IPS-18a (cell line): ENCODE measurements at regions not wholly inside any gene's neighbourhood (a gene's known extent, or its start where the extent isn't known, plus 50 kb on each side); places are given as distances from the start of the nearest gene placed in this dataset.

Source experiments
- H3K27ac ChIP-seq: one replicate; pipeline ENCODE4 v1.5.1; 2013; ENCODE audit warnings: low read length
- H3K27me3 ChIP-seq: one replicate; pipeline ENCODE4 v1.6.1; 2013; ENCODE audit warnings: mild to moderate bottlenecking, low read length; ENCODE audit not compliant: control insufficient read depth, insufficient read depth
- H3K36me3 ChIP-seq: one replicate; pipeline ENCODE4 v1.6.1; 2013; ENCODE audit warnings: low read depth, low read length; ENCODE audit not compliant: control insufficient read depth
- H3K4me1 ChIP-seq: one replicate; pipeline ENCODE4 v1.6.1; 2013; ENCODE audit warnings: low read depth, low read length; ENCODE audit not compliant: control insufficient read depth
- H3K4me3 ChIP-seq: one replicate; pipeline ENCODE4 v1.5.1; 2013; ENCODE audit warnings: low read length
- H3K9ac ChIP-seq: one replicate; pipeline ENCODE4 v1.6.1; 2013; ENCODE audit warnings: mild to moderate bottlenecking, low read length, moderate library complexity
- H3K9me3 ChIP-seq: one replicate; pipeline ENCODE4 v1.6.1; 2013; ENCODE audit warnings: low read depth, low read length; ENCODE audit not compliant: control insufficient read depth

GRCh38 chr11:134791102-134791501 lies 379.1 kb upstream of the B3GAT1 start:
- H3K9ac ChIP-seq, result no peak overlapping the region
- H3K27me3 ChIP-seq, result no peaks in the 10 kb centered on the region

GRCh38 chr11:134789104-134789503 lies 377.1 kb upstream of the B3GAT1 start:
- no peaks in the 10 kb centered on the region for H3K9me3 ChIP-seq
- no peak overlapping the region for H3K4me3 ChIP-seq
- no peak overlapping the region for H3K27ac ChIP-seq
- H3K36me3 ChIP-seq, result no peaks in the 10 kb centered on the region
- no peak overlapping the region for H3K9ac ChIP-seq
- H3K27me3 ChIP-seq, result no peaks in the 10 kb centered on the region
- H3K4me1 ChIP-seq, result no peaks in the 10 kb centered on the region

More at GRCh38 chr11:134791102-134791501, 379.1 kb upstream of the B3GAT1 start:
- Histone ChIP-seq H3K27ac (no peak overlapping the region), H3K36me3 (no peaks in the 10 kb centered on the region), H3K9me3 (no peaks in the 10 kb centered on the region), H3K4me3 (no peak overlapping the region), H3K4me1 (no peaks in the 10 kb centered on the region)

GRCh38 chr11:134786636-134787035 lies 374.6 kb upstream of the B3GAT1 start:
- Histone ChIP-seq H3K9me3 (no peaks in the 10 kb centered on the region), H3K36me3 (no peaks in the 10 kb centered on the region), H3K4me3 (no peak overlapping the region), H3K4me1 (no peaks in the 10 kb centered on the region), H3K9ac (no peak overlapping the region), H3K27me3 (no peaks in the 10 kb centered on the region), H3K27ac (no peak overlapping the region)

GRCh38 chr11:134785660-134786284 lies 373.7 kb upstream of the B3GAT1 start:
- Histone ChIP-seq H3K36me3 (no peaks in the 10 kb centered on the region), H3K9ac (no peak overlapping the region), H3K27me3 (no peaks in the 10 kb centered on the region), H3K9me3 (no peaks in the 10 kb centered on the region), H3K4me3 (no peak overlapping the region), H3K4me1 (no peaks in the 10 kb centered on the region), H3K27ac (no peak overlapping the region)

GRCh38 chr11:134785059-134785458 lies 373.0 kb upstream of the B3GAT1 start:
- no peak overlapping the region for H3K4me3 ChIP-seq
- H3K9me3 ChIP-seq, result no peaks in the 10 kb centered on the region
- no peaks in the 10 kb centered on the region for H3K27me3 ChIP-seq
- no peaks in the 10 kb centered on the region for H3K36me3 ChIP-seq
- no peak overlapping the region for H3K27ac ChIP-seq
- no peaks in the 10 kb centered on the region for H3K4me1 ChIP-seq
- no peak overlapping the region for H3K9ac ChIP-seq

- no peak overlapping the region for H3K4me3 ChIP-seq
- no peaks in the 10 kb centered on the region for H3K9me3 ChIP-seq
- no peaks in the 10 kb centered on the region for H3K36me3 ChIP-seq
- H3K4me1 ChIP-seq, result no peaks in the 10 kb centered on the region
- H3K27ac ChIP-seq, result no peak overlapping the region
- no peak overlapping the region for H3K9ac ChIP-seq
- no peaks in the 10 kb centered on the region for H3K27me3 ChIP-seq
Measured at GRCh38 chr11:134784568-134784967, 372.5 kb upstream of the B3GAT1 start.

- Histone ChIP-seq H3K9me3 (no peaks in the 10 kb centered on the region), H3K9ac (no peak overlapping the region)
Measured at GRCh38 chr11:134784046-134784445, 372.0 kb upstream of the B3GAT1 start.

GRCh38 chr11:134783234-134783633 lies 371.2 kb upstream of the B3GAT1 start:
- no peak overlapping the region for H3K9ac ChIP-seq
- H3K27me3 ChIP-seq, result no peaks in the 10 kb centered on the region
- no peak overlapping the region for H3K4me3 ChIP-seq
- no peaks in the 10 kb centered on the region for H3K4me1 ChIP-seq
- H3K36me3 ChIP-seq, result no peaks in the 10 kb centered on the region
- H3K9me3 ChIP-seq, result no peaks in the 10 kb centered on the region
- no peak overlapping the region for H3K27ac ChIP-seq

More at GRCh38 chr11:134784046-134784445, 372.0 kb upstream of the B3GAT1 start:
- Histone ChIP-seq H3K4me3 (no peak overlapping the region), H3K27ac (no peak overlapping the region), H3K4me1 (no peaks in the 10 kb centered on the region), H3K36me3 (no peaks in the 10 kb centered on the region), H3K27me3 (no peaks in the 10 kb centered on the region)

- Histone ChIP-seq H3K4me3 (no peak overlapping the region), H3K27me3 (no peaks in the 10 kb centered on the region)
Measured at GRCh38 chr11:134781380-134781866, 369.4 kb upstream of the B3GAT1 start.

GRCh38 chr11:134780486-134781147 lies 368.6 kb upstream of the B3GAT1 start:
- H3K4me3 ChIP-seq, result no peak overlapping the region

More at GRCh38 chr11:134781380-134781866, 369.4 kb upstream of the B3GAT1 start:
- H3K36me3 ChIP-seq, result no peaks in the 10 kb centered on the region
- no peak overlapping the region for H3K9ac ChIP-seq
- H3K4me1 ChIP-seq, result no peaks in the 10 kb centered on the region
- H3K9me3 ChIP-seq, result no peaks in the 10 kb centered on the region
- no peak overlapping the region for H3K27ac ChIP-seq

GRCh38 chr11:134779179-134779578 lies 367.1 kb upstream of the B3GAT1 start:
- no peak overlapping the region for H3K9ac ChIP-seq
- no peaks in the 10 kb centered on the region for H3K4me1 ChIP-seq
- no peaks in the 10 kb centered on the region for H3K27me3 ChIP-seq
- H3K36me3 ChIP-seq, result no peaks in the 10 kb centered on the region
- H3K9me3 ChIP-seq, result no peaks in the 10 kb centered on the region
- no peak overlapping the region for H3K27ac ChIP-seq
- H3K4me3 ChIP-seq, result no peak overlapping the region

More at GRCh38 chr11:134780486-134781147, 368.6 kb upstream of the B3GAT1 start:
- Histone ChIP-seq H3K27me3 (no peaks in the 10 kb centered on the region), H3K9me3 (no peaks in the 10 kb centered on the region), H3K4me1 (no peaks in the 10 kb centered on the region), H3K36me3 (no peaks in the 10 kb centered on the region), H3K9ac (no peak overlapping the region), H3K27ac (no peak overlapping the region)

GRCh38 chr11:134768463-134768862 lies 356.4 kb upstream of the B3GAT1 start:
- no peak overlapping the region for H3K9ac ChIP-seq
- H3K27me3 ChIP-seq, result no peaks in the 10 kb centered on the region
- H3K27ac ChIP-seq, result no peak overlapping the region
- no peaks in the 10 kb centered on the region for H3K9me3 ChIP-seq
- no peaks in the 10 kb centered on the region for H3K36me3 ChIP-seq
- no peak overlapping the region for H3K4me3 ChIP-seq
- no peaks in the 10 kb centered on the region for H3K4me1 ChIP-seq
